ENCODE measurements at regions not wholly inside any gene's neighbourhood (a gene's known extent, or its start where the extent isn't known, plus 50 kb on each side); places are given as distances from the start of the nearest gene placed in this dataset.

DNA sequence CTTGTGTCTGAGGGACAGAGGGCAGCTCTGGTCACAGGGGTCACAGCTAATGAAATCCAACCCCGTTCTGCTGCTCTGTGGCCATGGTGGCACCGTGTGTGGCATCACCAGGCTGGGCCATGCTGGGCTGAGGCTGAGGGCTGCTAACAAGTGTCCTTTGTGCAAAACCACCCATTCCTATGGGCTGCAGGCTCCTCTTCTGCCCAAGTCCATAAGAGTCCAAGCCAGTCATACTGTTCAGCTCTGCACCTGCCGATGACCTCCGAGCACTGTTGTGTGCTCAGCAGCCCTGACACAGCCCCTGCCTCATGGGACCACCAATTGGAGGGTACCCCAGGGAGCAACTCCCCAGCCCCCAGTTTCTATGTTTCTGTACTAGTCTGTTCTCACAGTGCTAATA is 133.1 kb downstream of the WDR11 start:
- Histone ChIP-seq H3K9ac (ENCODE audit: extremely low read depth, low read length, poor library complexity, severe bottlenecking) (no peak overlapping the region), H3K4me3 (ENCODE audit: low read length) (no peak overlapping the region), H3K9me3 (ENCODE audit: control insufficient read depth, low read length) (peaks cover 41% of the 10 kb centered on the region), H3K27me3 (ENCODE audit: control insufficient read depth, insufficient read depth, low read length, poor library complexity, severe bottlenecking) (peaks cover 15% of the 10 kb centered on the region), H3K36me3 (ENCODE audit: control insufficient read depth, insufficient read depth, low read length) (no peaks in the 10 kb centered on the region), H3K27ac (ENCODE audit: low read depth, low read length) (no peak overlapping the region), H3K4me1 (ENCODE audit: control insufficient read depth, insufficient read depth, low read length) (peaks cover 19% of the 10 kb centered on the region)
- Mint-ChIP-seq H3K9me3 (peaks cover 46% of the 10 kb centered on the region), H3K27ac (no peak overlapping the region), H3K36me3 (ENCODE audit: low read depth) (peaks cover 1% of the 10 kb centered on the region), H3K27me3 (ENCODE audit: insufficient read depth) (peaks cover 60% of the 10 kb centered on the region), H3K4me1 (peaks cover 32% of the 10 kb centered on the region), H3K4me3 (no peak overlapping the region)
- TF ChIP-seq, protein P1, sequence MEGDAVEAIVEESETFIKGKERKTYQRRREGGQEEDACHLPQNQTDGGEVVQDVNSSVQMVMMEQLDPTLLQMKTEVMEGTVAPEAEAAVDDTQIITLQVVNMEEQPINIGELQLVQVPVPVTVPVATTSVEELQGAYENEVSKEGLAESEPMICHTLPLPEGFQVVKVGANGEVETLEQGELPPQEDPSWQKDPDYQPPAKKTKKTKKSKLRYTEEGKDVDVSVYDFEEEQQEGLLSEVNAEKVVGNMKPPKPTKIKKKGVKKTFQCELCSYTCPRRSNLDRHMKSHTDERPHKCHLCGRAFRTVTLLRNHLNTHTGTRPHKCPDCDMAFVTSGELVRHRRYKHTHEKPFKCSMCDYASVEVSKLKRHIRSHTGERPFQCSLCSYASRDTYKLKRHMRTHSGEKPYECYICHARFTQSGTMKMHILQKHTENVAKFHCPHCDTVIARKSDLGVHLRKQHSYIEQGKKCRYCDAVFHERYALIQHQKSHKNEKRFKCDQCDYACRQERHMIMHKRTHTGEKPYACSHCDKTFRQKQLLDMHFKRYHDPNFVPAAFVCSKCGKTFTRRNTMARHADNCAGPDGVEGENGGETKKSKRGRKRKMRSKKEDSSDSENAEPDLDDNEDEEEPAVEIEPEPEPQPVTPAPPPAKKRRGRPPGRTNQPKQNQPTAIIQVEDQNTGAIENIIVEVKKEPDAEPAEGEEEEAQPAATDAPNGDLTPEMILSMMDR (conservative IDR thresholded peaks at IDR 0.05), result no peak
- DNase-seq, result no peak
- 91 to 95% methylated on average over 4 of the region's 4 CpGs for WGBS, 2 experiments (ENCODE audit: insufficient coverage in 1 of 2, insufficient read length in 1 of 2)

DNA sequence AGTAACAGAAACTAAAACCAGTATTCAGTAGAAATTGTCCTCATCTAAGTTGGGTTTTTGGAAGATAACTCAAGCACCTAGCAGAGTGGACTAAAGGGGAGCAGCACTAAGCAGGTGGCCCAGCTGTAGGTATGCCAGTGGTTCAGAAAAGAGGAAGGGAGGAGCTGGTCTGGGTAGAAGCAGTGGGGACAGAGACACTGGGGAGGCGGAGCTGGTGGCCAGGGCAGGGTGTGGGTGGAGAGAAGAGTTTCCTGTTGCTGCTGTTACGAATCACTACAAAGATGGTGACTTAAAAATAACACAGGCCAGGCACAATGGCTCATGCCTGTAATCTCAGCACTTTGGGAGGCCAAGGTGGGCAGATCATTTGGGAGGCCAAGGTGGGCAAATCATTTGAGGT is 136.2 kb downstream of the WDR11 start:
- H3K9me3 Mint-ChIP-seq, result peaks cover 67% of the 10 kb centered on the region
- peaks cover 12% of the 10 kb centered on the region for H3K4me1 Mint-ChIP-seq
- H3K36me3 Mint-ChIP-seq (ENCODE audit: low read depth), result peaks cover 1% of the 10 kb centered on the region

DNA sequence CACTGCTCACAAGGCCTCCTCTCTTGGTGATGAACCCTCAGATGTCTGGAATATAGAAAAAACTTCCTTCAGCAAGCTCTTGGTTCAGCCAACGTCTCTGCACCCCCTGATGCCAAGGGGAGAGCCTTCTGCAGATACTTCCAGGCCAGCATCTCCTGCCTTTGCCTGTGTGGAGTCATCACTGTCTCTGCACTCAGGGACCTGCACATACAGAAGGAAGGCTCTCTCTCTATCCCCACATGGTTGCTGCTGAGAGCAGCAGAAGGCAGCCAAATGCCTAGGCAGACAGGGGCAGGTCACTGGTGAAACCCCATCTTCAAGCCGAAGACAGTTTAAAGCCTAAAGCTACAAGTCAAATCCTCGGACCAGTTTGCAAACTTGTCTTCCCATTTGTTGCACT is 137.6 kb downstream of the WDR11 start:
- no peak overlapping the region for H3K27ac Mint-ChIP-seq
- H3K27me3 ChIP-seq (ENCODE audit: control insufficient read depth, insufficient read depth, low read length, poor library complexity, severe bottlenecking), result no peaks in the 10 kb centered on the region
- H3K4me3 ChIP-seq (ENCODE audit: low read length), result no peak overlapping the region
- H3K27me3 Mint-ChIP-seq (ENCODE audit: insufficient read depth), result peaks cover 54% of the 10 kb centered on the region
- 90 to 91% methylated on average over 3 of the region's 3 CpGs for WGBS, 2 experiments (ENCODE audit: insufficient coverage in 1 of 2, insufficient read length in 1 of 2)
- H3K9me3 Mint-ChIP-seq, result peaks cover 72% of the 10 kb centered on the region
- DNase-seq, result no peak
- no peak overlapping the region for H3K27ac ChIP-seq (ENCODE audit: low read depth, low read length)
- H3K4me3 Mint-ChIP-seq, result no peak overlapping the region
- no peak overlapping the region for H3K9ac ChIP-seq (ENCODE audit: extremely low read depth, low read length, poor library complexity, severe bottlenecking)
- TF ChIP-seq, protein P1 (conservative IDR thresholded peaks at IDR 0.05), result no peak
- H3K36me3 ChIP-seq (ENCODE audit: control insufficient read depth, insufficient read depth, low read length), result no peaks in the 10 kb centered on the region
- H3K4me1 Mint-ChIP-seq, result no peaks in the 10 kb centered on the region
- H3K4me1 ChIP-seq (ENCODE audit: control insufficient read depth, insufficient read depth, low read length), result peaks cover under 1% of the 10 kb centered on the region
- H3K36me3 Mint-ChIP-seq (ENCODE audit: low read depth), result peaks cover 1% of the 10 kb centered on the region
- H3K9me3 ChIP-seq (ENCODE audit: control insufficient read depth, low read length), result peaks cover 55% of the 10 kb centered on the region

More for the DNA sequence above, 136.2 kb downstream of the WDR11 start:
- Mint-ChIP-seq H3K27ac (no peak overlapping the region), H3K4me3 (no peak overlapping the region), H3K27me3 (ENCODE audit: insufficient read depth) (peaks cover 58% of the 10 kb centered on the region)
- 70 to 91% methylated on average over 1 to 2 of the region's 2 CpGs for WGBS, 2 experiments (ENCODE audit: insufficient coverage in 1 of 2, insufficient read length in 1 of 2)
- no peak for DNase-seq
- peaks cover 52% of the 10 kb centered on the region for H3K9me3 ChIP-seq (ENCODE audit: control insufficient read depth, low read length)
- TF ChIP-seq, protein P1 (conservative IDR thresholded peaks at IDR 0.05), result no peak
- no peak overlapping the region for H3K27ac ChIP-seq (ENCODE audit: low read depth, low read length)
- H3K27me3 ChIP-seq (ENCODE audit: control insufficient read depth, insufficient read depth, low read length, poor library complexity, severe bottlenecking), result no peaks in the 10 kb centered on the region
- peaks cover 7% of the 10 kb centered on the region for H3K4me1 ChIP-seq (ENCODE audit: control insufficient read depth, insufficient read depth, low read length)
- H3K9ac ChIP-seq (ENCODE audit: extremely low read depth, low read length, poor library complexity, severe bottlenecking), result no peak overlapping the region
- H3K4me3 ChIP-seq (ENCODE audit: low read length), result no peak overlapping the region
- no peaks in the 10 kb centered on the region for H3K36me3 ChIP-seq (ENCODE audit: control insufficient read depth, insufficient read depth, low read length)
